ENCODE measurements at regions not wholly inside any gene's neighbourhood (a gene's known extent, or its start where the extent isn't known, plus 50 kb on each side); places are given as distances from the start of the nearest gene placed in this dataset.
"Not testable (repeated sequence)": the region's sequence is repeated elsewhere in the genome, so short reads cannot be mapped to it uniquely, and the experiment has no call there.

DNA sequence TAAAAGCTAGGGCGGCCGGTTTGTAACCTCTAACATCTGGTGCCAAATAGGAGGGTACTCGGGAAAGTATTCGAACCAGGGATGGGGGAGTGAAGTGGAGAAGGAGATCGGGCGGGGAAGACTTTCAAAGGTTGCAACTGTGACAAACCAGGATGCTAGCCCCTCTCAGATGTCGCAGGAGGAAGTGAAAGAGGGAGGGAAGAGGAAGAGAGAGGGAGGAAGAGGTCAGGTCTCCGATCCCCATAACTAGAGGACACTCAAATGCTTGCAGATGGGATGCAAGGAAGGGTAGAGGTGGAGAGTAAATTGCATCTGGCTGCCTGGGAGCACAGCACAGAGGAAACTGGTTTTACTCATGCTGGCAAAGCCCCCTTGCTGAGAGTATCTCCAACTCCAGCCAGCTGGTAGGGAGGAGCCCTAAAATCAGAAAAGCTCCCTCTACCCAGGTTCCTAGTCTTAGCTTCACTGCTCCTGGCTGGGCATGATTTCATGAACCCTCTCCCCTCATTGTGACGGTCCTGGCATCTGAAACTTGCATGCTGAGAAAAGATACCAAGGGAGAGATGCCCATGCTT is 696.7 kb upstream of the TBX3 start:
- no peak for DNase-seq

GRCh38 chr12:115378291-115378690 is 694.3 kb upstream of the TBX3 start:
- DNase-seq = no peak

GRCh38 chr12:115377779-115378178 is 693.8 kb upstream of the TBX3 start:
- no peak for DNase-seq

GRCh38 chr12:115377230-115377629 is 693.3 kb upstream of the TBX3 start:
- DNase-seq = no peak

DNA sequence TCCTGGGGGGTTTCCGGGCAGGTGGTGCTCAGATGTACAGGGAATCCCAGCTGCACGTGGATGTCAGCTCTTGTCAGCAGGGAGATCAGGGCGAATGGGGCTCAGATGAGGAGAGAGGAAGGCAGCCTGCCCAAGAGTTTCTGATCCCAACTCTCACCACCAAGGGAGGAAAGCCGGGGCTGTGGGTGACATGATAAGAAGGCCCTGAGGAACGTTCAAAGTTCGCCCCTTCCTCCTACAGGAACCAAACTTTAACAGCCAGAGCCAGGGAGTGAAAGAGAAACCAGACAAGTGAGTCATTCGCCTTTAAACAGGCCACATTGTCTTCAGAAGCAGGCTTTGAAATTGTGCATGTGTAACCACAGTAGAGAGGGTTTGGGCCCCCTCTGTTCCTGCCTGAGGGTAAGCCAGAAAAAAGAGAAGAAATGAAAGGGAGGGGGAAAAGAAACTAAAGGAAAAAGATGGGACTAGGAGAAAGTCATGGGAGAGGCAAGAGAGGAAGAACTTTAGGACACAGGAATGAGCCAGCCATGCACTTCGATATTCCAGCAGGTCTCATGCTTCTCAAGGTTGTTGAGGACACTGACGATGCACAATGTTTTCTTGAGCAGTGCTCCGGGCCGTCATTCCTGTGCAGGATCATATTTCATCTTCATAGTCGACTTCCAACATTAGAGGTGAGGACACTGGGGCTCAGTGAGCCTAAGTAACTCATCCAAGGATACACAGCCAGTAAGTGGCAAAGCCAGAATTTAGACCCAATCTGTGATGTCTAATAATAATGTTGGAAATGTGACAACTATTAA is 691.4 kb upstream of the TBX3 start:
- DNase-seq = no peak

- DNase-seq = no peak
Observed at GRCh38 chr12:115374480-115375185, 690.7 kb upstream of the TBX3 start.

DNA sequence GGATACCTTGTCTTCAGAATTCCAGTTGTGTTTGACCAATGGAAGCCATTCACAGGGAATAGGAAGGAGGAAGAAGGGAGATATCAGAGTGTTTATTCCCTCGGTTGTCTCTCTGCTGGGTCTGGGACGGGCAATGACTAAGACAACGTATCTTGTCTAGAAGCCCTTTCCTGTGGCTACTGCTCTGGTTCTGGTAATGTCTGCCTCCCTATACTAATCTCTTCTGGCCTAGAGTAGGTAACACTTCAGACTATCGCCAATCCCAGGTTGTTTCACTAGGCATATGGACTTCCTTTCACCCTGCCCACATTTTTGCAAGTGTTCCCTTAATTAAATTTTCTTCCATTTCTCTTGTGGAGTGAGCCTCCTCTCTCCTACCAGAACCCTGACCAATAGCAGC is 687.7 kb upstream of the TBX3 start:
- no peak for DNase-seq

DNA sequence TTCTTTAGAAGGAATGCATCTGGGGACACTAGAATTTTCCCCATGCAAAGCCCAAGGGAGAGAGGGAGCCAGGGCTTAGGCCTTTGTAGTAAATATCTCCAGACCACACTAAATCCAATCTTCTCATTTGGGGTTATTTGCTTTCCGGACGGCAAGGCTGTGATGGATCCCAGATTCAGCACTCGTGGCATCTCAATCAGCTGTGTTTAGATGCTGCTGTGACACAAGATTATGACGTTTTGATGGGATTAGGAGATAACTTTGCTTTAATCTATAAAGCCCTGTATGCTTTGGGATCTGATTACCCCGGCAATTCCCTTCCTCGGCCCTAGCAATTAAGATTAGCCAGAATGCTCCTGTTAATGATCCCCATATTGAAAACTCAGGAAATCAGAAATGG is 686.7 kb upstream of the TBX3 start:
- DNase-seq = no peak

GRCh38 chr12:115370207-115370606 is 686.2 kb upstream of the TBX3 start:
- DNase-seq = no peak

GRCh38 chr12:115366277-115366676 is 682.3 kb upstream of the TBX3 start:
- DNase-seq = not testable (repeated sequence)

GRCh38 chr12:115365765-115366164 is 681.8 kb upstream of the TBX3 start:
- DNase-seq = not testable (repeated sequence)

- no peak for DNase-seq
Observed at GRCh38 chr12:115364921-115365320, 680.9 kb upstream of the TBX3 start.

DNA sequence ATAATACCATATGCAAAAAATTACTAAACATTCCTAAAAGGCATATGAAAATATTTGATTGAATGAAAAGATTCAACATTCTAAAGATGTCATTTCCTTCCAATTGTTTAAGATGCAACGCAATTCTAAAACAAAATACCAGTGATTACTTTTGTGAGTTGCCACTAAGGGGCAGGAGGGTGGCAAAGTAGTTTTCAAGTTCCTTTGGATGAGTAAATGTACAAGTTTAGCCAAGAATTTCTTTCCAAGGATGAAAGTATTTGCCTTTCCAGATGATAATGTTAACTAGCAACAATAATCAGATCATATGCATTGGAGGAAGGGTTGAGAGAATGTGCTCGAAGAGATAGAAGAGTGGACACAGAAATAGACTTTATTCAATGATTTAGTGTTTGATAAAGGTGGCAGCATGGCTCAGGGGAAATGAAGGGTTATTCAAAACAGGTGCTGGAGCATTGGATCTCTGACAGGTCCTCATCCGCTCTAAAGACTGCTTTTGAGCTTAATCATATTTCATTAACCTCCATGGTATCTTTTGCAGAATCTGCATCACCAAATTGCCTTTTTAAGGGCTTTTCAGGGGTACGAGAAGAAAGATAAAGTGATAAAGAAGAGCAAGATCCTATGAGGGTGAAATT is 678.5 kb upstream of the TBX3 start:
- no peak for DNase-seq

GRCh38 chr12:115357681-115358080 is 673.7 kb upstream of the TBX3 start:
- no peak for DNase-seq

DNA sequence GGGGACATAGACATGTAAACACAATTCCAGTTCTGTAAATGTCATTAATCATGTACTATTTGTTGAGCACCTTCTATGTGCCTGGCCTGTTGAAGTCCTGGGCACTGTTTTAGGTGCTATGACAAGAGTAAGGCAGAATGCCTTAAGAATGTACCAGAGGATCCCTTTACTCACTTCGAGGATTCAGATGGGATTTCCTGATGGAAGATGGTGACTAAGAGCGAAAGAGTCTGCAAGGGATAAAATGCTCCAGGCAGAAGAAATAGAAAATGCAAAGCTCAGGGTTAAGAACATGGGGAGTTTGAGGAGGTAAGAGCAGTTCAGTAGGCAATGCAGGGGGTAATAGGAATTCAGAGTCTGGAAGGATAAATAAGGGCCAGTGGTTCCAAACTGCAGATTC is 671.3 kb upstream of the TBX3 start:
- no peak for DNase-seq

GRCh38 chr12:115354007-115354890 is 670.3 kb upstream of the TBX3 start:
- DNase-seq = peak; percentile 53

DNA sequence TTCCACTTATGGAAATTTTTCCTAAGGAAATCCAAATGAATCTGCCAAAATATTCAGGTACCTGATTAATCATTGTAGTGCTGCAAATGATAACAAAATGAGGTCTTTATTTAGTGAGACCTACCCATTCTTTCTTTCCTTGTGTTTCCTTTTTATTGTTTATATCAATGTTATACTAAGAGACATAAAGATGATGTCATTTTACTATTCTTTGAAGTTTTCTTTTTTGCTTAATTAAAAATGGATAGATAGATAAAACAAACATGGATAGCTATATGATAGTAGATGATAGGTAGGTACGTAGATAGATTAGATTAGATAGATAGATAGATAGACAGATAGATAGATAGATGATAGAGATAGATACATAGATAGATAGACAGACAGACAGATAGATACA is 669.5 kb upstream of the TBX3 start:
- no peak for DNase-seq

- DNase-seq = no peak
Observed at GRCh38 chr12:115351514-115352077, 667.6 kb upstream of the TBX3 start.

- no peak for DNase-seq
Observed at GRCh38 chr12:115349711-115350110, 665.7 kb upstream of the TBX3 start.

GRCh38 chr12:115348301-115348700 is 664.3 kb upstream of the TBX3 start:
- no peak for DNase-seq

GRCh38 chr12:115343601-115344000 is 659.6 kb upstream of the TBX3 start:
- DNase-seq = no peak

GRCh38 chr12:115343008-115343407 is 659.0 kb upstream of the TBX3 start:
- no peak for DNase-seq

All from kidney glomerular epithelial cell (primary cell).